HL-60 (cell line): ENCODE measurements at regions not wholly inside any gene's neighbourhood (a gene's known extent, or its start where the extent isn't known, plus 50 kb on each side); places are given as distances from the start of the nearest gene placed in this dataset.

Experiments
- DNase-seq, 2 experiments: peaks; one replicate each; pipeline ENCODE4 v3.0.0-alpha.2; 2010 to 2020; ENCODE audit warnings: low read depth in 1 of 2, low spot score in 1 of 2
- H3K27ac ChIP-seq: fragments of 250-450 bp; sonication (Bioruptor Pico); replicated peaks from 2 replicates; pipeline ENCODE4 v1.5.1; 2020; ENCODE audit warnings: mild to moderate bottlenecking, moderate library complexity
- H3K27me3 ChIP-seq: fragments of 250-450 bp; sonication (Bioruptor Pico); 2 replicates; pipeline ENCODE4 v1.5.1; 2021; ENCODE audit warnings: mild to moderate bottlenecking, moderate library complexity; ENCODE audit not compliant: insufficient read depth, poor library complexity, severe bottlenecking
- H3K4me3 ChIP-seq: replicated peaks from 2 replicates; pipeline ENCODE4 v1.5.1; 2011; ENCODE audit warnings: mild to moderate bottlenecking, control low read depth, low read length; ENCODE audit not compliant: insufficient read depth
- CTCF ChIP-seq: IDR thresholded peaks from one replicate; pipeline ENCODE4 v1.5.1; 2011; ENCODE audit warnings: low read length, control low read depth, inconsistent platforms; ENCODE audit not compliant: insufficient read depth
- GABPA ChIP-seq: IDR thresholded peaks from 2 replicates; pipeline ENCODE4 v1.6.1; 2012; ENCODE audit warnings: low read depth
- POLR2AphosphoS5 ChIP-seq: IDR thresholded peaks from 2 replicates; pipeline ENCODE4 v1.6.1; 2012; ENCODE audit warnings: low read depth
- REST ChIP-seq: IDR thresholded peaks from 2 replicates; pipeline ENCODE4 v1.6.1; 2012; ENCODE audit warnings: low read depth; ENCODE audit not compliant: insufficient replicate concordance
- SPI1 ChIP-seq: IDR thresholded peaks from 2 replicates; pipeline ENCODE4 v1.6.1; 2012; ENCODE audit warnings: low read depth, mild to moderate bottlenecking, borderline replicate concordance

GRCh38 chr7:96563409-96563808, 146.2 kb downstream of the SEM1 start:
- Histone ChIP-seq H3K27me3 (peaks cover 3% of the 10 kb centered on the region), H3K27ac (no peak overlapping the region), H3K4me3 (no peak overlapping the region)
- no peak for DNase-seq
- no peak for TF ChIP-seq GABPA
- TF ChIP-seq SPI1, result no peak

GRCh38 chr7:96562966-96563365, 146.7 kb downstream of the SEM1 start:
- Histone ChIP-seq H3K27ac (no peak overlapping the region), H3K27me3 (peaks cover 3% of the 10 kb centered on the region)
- TF ChIP-seq POLR2AphosphoS5, result no peak
- no peak for TF ChIP-seq SPI1

GRCh38 chr7:96562458-96562857, 147.2 kb downstream of the SEM1 start:
- Histone ChIP-seq H3K4me3 (no peak overlapping the region), H3K27ac (no peak overlapping the region), H3K27me3 (peaks cover 3% of the 10 kb centered on the region)
- TF ChIP-seq CTCF (no peak), GABPA (no peak), POLR2AphosphoS5 (no peak), REST (no peak), SPI1 (no peak)
- no peak for DNase-seq

More at GRCh38 chr7:96562966-96563365, 146.7 kb downstream of the SEM1 start:
- no peak for DNase-seq
- no peak overlapping the region for H3K4me3 ChIP-seq

- Histone ChIP-seq H3K27ac (no peak overlapping the region), H3K4me3 (no peak overlapping the region), H3K27me3 (peaks cover 3% of the 10 kb centered on the region)
- no peak for DNase-seq
- TF ChIP-seq REST, result no peak
- no peak for TF ChIP-seq POLR2AphosphoS5
- TF ChIP-seq CTCF, result no peak
- no peak for TF ChIP-seq GABPA
These were observed 147.8 kb downstream of the SEM1 start for GRCh38 chr7:96561892-96562291.

- no peak for TF ChIP-seq SPI1
- no peak for TF ChIP-seq REST
- TF ChIP-seq GABPA, result no peak
- TF ChIP-seq POLR2AphosphoS5, result no peak
- TF ChIP-seq CTCF, result no peak
- no peak overlapping the region for H3K4me3 ChIP-seq
These were observed 151.1 kb downstream of the SEM1 start for GRCh38 chr7:96558530-96558929.

More at GRCh38 chr7:96558530-96558929, 151.1 kb downstream of the SEM1 start:
- Histone ChIP-seq H3K27ac (no peak overlapping the region), H3K27me3 (no peaks in the 10 kb centered on the region)
- DNase-seq, result no peak
